Prostate gland (tissue), 2 donors: ENCODE measurements at regions not wholly inside any gene's neighbourhood (a gene's known extent, or its start where the extent isn't known, plus 50 kb on each side); places are given as distances from the start of the nearest gene placed in this dataset.

Experiments used
- POLR2A ChIP-seq: fragments of 450-650 bp; IDR thresholded peaks from one replicate; pipeline ENCODE4 v1.6.1; 2016; ENCODE audit warnings: antibody characterized with exemption, mild to moderate bottlenecking
- POLR2AphosphoS5 ChIP-seq: sonication (generic); formaldehyde crosslinking; IDR thresholded peaks from one replicate; pipeline ENCODE4 v1.6.1; 2017; ENCODE audit warnings: antibody characterized with exemption
- TF ChIP-seq, protein P1 (sequence below), 4 experiments: fragments of 200-600 bp in 2 of 4; fragments of 450-650 bp in 2 of 4; sonication (generic) in 2 of 4; IDR thresholded peaks; 1 replicate in 3 of 4; 2 replicates in 1 of 4; pipeline ENCODE4 v1.5.1; 2016 to 2019; ENCODE audit warnings: antibody characterized with exemption in 4 of 4, mild to moderate bottlenecking in 2 of 4, moderate library complexity in 2 of 4

DNA sequence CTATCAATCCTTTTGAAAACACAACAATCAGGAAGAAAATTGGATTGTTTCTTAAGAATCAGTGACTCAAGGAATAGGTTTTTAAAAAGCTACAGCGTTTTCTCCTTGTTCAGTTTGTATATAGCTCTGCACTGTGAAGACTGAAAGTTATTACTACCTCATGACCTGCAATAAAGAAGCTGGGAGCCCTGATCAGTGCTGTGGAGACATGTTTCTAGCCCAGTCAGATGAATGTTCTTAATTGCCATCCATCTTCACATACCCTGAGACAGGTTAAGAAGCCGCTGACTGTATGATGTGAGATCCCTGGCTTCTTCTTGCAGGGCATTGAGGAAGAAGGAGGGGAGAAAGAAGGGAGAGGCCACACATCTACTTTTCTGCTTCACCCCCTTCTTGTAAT, 58.0 kb upstream of the VWC2 start:
- TF ChIP-seq POLR2AphosphoS5 (no peak), POLR2A (no peak)
- TF ChIP-seq, protein P1, sequence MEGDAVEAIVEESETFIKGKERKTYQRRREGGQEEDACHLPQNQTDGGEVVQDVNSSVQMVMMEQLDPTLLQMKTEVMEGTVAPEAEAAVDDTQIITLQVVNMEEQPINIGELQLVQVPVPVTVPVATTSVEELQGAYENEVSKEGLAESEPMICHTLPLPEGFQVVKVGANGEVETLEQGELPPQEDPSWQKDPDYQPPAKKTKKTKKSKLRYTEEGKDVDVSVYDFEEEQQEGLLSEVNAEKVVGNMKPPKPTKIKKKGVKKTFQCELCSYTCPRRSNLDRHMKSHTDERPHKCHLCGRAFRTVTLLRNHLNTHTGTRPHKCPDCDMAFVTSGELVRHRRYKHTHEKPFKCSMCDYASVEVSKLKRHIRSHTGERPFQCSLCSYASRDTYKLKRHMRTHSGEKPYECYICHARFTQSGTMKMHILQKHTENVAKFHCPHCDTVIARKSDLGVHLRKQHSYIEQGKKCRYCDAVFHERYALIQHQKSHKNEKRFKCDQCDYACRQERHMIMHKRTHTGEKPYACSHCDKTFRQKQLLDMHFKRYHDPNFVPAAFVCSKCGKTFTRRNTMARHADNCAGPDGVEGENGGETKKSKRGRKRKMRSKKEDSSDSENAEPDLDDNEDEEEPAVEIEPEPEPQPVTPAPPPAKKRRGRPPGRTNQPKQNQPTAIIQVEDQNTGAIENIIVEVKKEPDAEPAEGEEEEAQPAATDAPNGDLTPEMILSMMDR (IDR thresholded peaks at IDR 0.05): no peak
